GM19438 (cell line): ENCODE measurements at regions not wholly inside any gene's neighbourhood (a gene's known extent, or its start where the extent isn't known, plus 50 kb on each side); places are given as distances from the start of the nearest gene placed in this dataset.
"Not testable (repeated sequence)": the region's sequence is repeated elsewhere in the genome, so short reads cannot be mapped to it uniquely, and the experiment has no call there.

Source experiments
- ATAC-seq: cut with Tn5 transposase; IDR thresholded peaks from one replicate; pipeline ENCODE4 v1.9.1; 2021; ENCODE audit warnings: low read depth; ENCODE audit not compliant: unreplicated experiment

- ATAC-seq, result no peak
Measured at GRCh38 chr18:71038196-71038595, 749.4 kb downstream of the SOCS6 start.

GRCh38 chr18:71036783-71037182 is 747.9 kb downstream of the SOCS6 start:
- no peak for ATAC-seq

- not testable (repeated sequence) for ATAC-seq
Measured at GRCh38 chr18:71031296-71032191, 742.7 kb downstream of the SOCS6 start.

- ATAC-seq, result not testable (repeated sequence)
Measured at GRCh38 chr18:71030085-71030484, 741.2 kb downstream of the SOCS6 start.

- no peak for ATAC-seq
Measured at GRCh38 chr18:71028285-71028762, 739.5 kb downstream of the SOCS6 start.

GRCh38 chr18:71027531-71027930 is 738.7 kb downstream of the SOCS6 start:
- no peak for ATAC-seq

GRCh38 chr18:71025505-71026225 is 736.8 kb downstream of the SOCS6 start:
- no peak for ATAC-seq

- ATAC-seq, result no peak
Measured at GRCh38 chr18:71022389-71022788, 733.5 kb downstream of the SOCS6 start.

- ATAC-seq, result no peak
Measured at GRCh38 chr18:71021030-71021362, 732.2 kb downstream of the SOCS6 start.

GRCh38 chr18:71020342-71021029 is 731.6 kb downstream of the SOCS6 start:
- no peak for ATAC-seq

GRCh38 chr18:71018816-71019215 is 730.0 kb downstream of the SOCS6 start:
- no peak for ATAC-seq

GRCh38 chr18:71012789-71013188 is 723.9 kb downstream of the SOCS6 start:
- ATAC-seq, result no peak

GRCh38 chr18:71011389-71011788 is 722.5 kb downstream of the SOCS6 start:
- no peak for ATAC-seq

GRCh38 chr18:71008257-71008656 is 719.4 kb downstream of the SOCS6 start:
- no peak for ATAC-seq

GRCh38 chr18:71001597-71001996 is 712.8 kb downstream of the SOCS6 start:
- ATAC-seq, result no peak

GRCh38 chr18:70998490-70998889 is 709.6 kb downstream of the SOCS6 start:
- no peak for ATAC-seq

GRCh38 chr18:70994116-70994515 is 705.3 kb downstream of the SOCS6 start:
- no peak for ATAC-seq

- no peak for ATAC-seq
Measured at GRCh38 chr18:70991577-70991976, 702.7 kb downstream of the SOCS6 start.

- ATAC-seq, result no peak
Measured at GRCh38 chr18:70985948-70986347, 697.1 kb downstream of the SOCS6 start.

GRCh38 chr18:70982292-70982691 is 693.4 kb downstream of the SOCS6 start:
- no peak for ATAC-seq
